Type B pancreatic cell (in vitro differentiated cells): ENCODE measurements at regions not wholly inside any gene's neighbourhood (a gene's known extent, or its start where the extent isn't known, plus 50 kb on each side); places are given as distances from the start of the nearest gene placed in this dataset.
A peak's percentile ranks its signal among the peaks of the same experiment; 100 is the strongest.

ENCODE experiments used
- DNase-seq: peaks from one replicate; pipeline ENCODE4 v3.0.0; 2021; ENCODE audit warnings: mixed read lengths; ENCODE audit not compliant: unreplicated experiment; ENCODE audit errors: extremely low spot score
- H3K27ac Mint-ChIP-seq: 2 replicates; pipeline ENCODE4 v1.8.0; 2021; ENCODE audit warnings: mild to moderate bottlenecking, mixed read lengths
- H3K27me3 Mint-ChIP-seq: 2 replicates; pipeline ENCODE4 v1.8.0; 2021; ENCODE audit warnings: mixed read lengths
- H3K36me3 Mint-ChIP-seq: 2 replicates; pipeline ENCODE4 v1.8.0; 2021; ENCODE audit warnings: mixed read lengths
- H3K4me1 Mint-ChIP-seq: one replicate; pipeline ENCODE4 v1.8.0; 2021; ENCODE audit warnings: mixed read lengths; ENCODE audit not compliant: unreplicated experiment
- H3K4me3 Mint-ChIP-seq: 2 replicates; pipeline ENCODE4 v1.8.0; 2021; ENCODE audit warnings: mild to moderate bottlenecking, mixed read lengths
- H3K9me3 Mint-ChIP-seq: 2 replicates; pipeline ENCODE4 v1.8.0; 2021; ENCODE audit warnings: mixed read lengths
- TF ChIP-seq, protein P1 (sequence below): fragments of 200-600 bp; sonication (generic); conservative IDR thresholded peaks from 2 replicates; pipeline ENCODE4 v1.5.0; 2021; ENCODE audit warnings: antibody characterized with exemption, mild to moderate bottlenecking

DNA sequence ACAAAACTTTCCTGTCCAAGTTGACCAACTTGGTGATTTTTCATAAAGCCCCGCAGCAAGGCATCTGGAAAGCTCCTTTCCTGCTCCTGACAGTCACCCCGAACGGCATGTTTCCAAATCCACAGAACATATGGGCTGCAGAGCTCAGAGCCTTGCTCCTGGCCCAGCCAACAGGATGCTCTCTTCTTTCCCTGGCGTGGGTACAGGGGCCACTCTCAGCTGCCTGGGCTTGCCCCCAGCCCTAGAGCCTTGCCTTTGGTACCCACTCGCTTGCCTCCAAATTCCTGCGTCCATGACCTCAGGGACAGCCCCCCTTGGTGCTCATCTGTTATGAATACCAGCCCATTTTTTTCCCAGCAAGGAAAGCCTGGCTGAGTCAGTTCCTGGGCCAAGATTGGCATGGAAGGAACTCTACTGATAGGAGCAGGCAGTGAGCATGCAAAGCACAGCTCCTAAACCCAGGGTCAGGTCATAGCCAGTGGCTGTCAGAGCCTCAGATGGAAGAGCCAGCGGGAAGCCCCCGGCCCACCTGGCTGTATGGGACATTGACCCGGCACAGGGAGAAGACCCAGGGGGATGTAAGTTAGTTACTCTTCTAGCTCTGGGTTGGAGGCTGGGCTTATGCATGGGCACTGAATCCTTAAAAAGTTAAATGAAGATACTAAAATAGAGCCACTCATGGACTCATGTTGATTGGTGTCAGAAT is 105.3 kb upstream of the RTL1 start:
- Mint-ChIP-seq H3K4me3 (no peak overlapping the region), H3K27ac (no peak overlapping the region), H3K27me3 (peaks cover 5% of the 10 kb centered on the region), H3K4me1 (peaks cover 16% of the 10 kb centered on the region), H3K9me3 (peaks cover 10% of the 10 kb centered on the region), H3K36me3 (no peaks in the 10 kb centered on the region)
- TF ChIP-seq, protein P1, sequence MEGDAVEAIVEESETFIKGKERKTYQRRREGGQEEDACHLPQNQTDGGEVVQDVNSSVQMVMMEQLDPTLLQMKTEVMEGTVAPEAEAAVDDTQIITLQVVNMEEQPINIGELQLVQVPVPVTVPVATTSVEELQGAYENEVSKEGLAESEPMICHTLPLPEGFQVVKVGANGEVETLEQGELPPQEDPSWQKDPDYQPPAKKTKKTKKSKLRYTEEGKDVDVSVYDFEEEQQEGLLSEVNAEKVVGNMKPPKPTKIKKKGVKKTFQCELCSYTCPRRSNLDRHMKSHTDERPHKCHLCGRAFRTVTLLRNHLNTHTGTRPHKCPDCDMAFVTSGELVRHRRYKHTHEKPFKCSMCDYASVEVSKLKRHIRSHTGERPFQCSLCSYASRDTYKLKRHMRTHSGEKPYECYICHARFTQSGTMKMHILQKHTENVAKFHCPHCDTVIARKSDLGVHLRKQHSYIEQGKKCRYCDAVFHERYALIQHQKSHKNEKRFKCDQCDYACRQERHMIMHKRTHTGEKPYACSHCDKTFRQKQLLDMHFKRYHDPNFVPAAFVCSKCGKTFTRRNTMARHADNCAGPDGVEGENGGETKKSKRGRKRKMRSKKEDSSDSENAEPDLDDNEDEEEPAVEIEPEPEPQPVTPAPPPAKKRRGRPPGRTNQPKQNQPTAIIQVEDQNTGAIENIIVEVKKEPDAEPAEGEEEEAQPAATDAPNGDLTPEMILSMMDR = no peak
- peak; percentile 51 for DNase-seq

DNA sequence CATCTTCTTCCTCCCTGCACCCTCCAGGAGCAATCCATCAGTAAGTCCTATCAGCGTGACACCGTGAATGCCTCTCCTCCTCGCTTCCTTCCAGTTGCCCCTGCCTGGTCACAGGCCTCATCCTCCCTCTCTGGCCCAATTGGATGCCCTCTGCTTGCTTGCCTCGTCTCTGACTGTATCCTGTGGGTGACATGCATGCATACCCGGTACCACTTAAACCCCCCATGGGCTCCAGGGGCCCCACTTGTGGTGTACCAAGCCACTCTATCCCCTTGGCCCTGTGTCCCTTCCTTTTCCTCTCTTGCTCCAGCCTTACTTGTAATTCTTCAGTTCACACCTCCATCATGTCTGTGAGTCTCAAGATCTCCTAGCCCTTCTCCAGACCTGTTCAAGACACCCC is 106.0 kb upstream of the RTL1 start:
- no peaks in the 10 kb centered on the region for H3K36me3 Mint-ChIP-seq
- peaks cover 3% of the 10 kb centered on the region for H3K27me3 Mint-ChIP-seq
- DNase-seq = no peak
- H3K4me3 Mint-ChIP-seq = no peak overlapping the region
- H3K9me3 Mint-ChIP-seq = peaks cover 10% of the 10 kb centered on the region
- TF ChIP-seq, protein P1 = no peak
- no peak overlapping the region for H3K27ac Mint-ChIP-seq
- peaks cover 8% of the 10 kb centered on the region for H3K4me1 Mint-ChIP-seq

DNA sequence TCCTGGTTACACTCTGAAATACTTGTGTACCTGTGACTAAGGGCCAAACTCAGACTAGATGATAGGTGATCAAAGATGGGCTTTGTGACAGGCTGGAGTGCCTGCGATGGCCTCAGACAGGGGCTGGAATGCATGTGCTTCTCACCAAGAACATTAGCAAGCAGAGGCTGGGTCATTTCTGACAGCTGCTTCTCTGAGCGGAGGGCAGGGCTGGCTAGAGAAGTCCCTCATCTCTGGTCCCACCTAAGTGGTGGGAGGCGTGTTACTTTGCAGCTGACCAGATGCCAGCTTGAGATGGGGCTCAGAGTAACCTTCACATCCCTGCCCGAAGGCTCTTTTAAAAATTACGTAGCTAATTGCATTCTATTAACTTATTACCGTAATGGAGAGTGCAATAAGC is 106.8 kb upstream of the RTL1 start:
- H3K4me1 Mint-ChIP-seq = peaks cover under 1% of the 10 kb centered on the region
- no peak overlapping the region for H3K4me3 Mint-ChIP-seq
- H3K36me3 Mint-ChIP-seq = no peaks in the 10 kb centered on the region
- H3K27ac Mint-ChIP-seq = no peak overlapping the region
- H3K27me3 Mint-ChIP-seq = peaks cover 2% of the 10 kb centered on the region
- TF ChIP-seq, protein P1 = no peak
- peaks cover 10% of the 10 kb centered on the region for H3K9me3 Mint-ChIP-seq
- no peak for DNase-seq

DNA sequence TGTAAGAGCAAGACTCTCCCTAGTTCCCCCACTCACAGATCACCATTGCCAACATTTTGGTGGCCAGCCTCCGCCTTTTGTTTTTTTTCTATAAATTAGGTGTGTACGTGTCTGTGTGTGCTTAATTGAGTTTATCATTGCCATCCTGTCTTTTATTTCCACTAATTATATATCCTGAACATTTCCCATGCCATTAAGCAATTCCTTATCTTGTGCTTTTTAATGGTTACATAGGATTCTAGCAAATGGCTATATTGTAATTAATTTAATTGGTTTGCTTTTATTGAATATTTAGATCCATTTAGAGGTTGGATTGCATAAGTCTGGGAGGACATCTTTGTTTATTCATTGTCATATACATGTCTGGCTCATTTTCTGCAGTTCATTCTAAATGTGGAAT is 107.3 kb upstream of the RTL1 start:
- H3K27ac Mint-ChIP-seq = no peak overlapping the region
- no peak overlapping the region for H3K4me3 Mint-ChIP-seq
- DNase-seq = no peak
- no peaks in the 10 kb centered on the region for H3K4me1 Mint-ChIP-seq
- TF ChIP-seq, protein P1 = no peak
- no peaks in the 10 kb centered on the region for H3K36me3 Mint-ChIP-seq
- H3K27me3 Mint-ChIP-seq = peaks cover 2% of the 10 kb centered on the region
- peaks cover 10% of the 10 kb centered on the region for H3K9me3 Mint-ChIP-seq

DNA sequence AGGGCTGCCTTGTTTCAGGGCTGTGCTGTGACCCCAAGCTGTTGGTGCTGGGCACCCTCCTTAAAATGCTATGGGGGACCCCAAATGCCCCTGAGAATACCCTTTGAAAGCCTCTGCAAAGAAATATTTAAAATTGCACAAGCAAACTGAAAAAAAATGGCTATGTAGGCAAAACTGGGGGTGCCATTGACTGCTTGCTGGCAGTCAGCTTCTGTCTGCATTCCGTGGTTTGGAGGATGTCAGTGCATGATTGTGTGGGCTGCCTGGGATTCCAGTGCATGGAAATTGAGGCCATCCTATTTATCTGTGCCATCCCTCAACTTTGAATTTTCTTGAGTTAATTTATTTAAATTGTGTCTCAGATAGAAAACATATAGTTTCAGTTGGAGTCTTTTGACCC is 113.7 kb upstream of the RTL1 start:
- Mint-ChIP-seq H3K4me3 (no peak overlapping the region), H3K36me3 (no peaks in the 10 kb centered on the region), H3K27ac (no peak overlapping the region), H3K27me3 (peaks cover 6% of the 10 kb centered on the region), H3K4me1 (no peaks in the 10 kb centered on the region), H3K9me3 (peaks cover 9% of the 10 kb centered on the region)
- TF ChIP-seq, protein P1 = no peak
- DNase-seq = peak; percentile 20
